Calu3 (cell line): ENCODE measurements at regions not wholly inside any gene's neighbourhood (a gene's known extent, or its start where the extent isn't known, plus 50 kb on each side); places are given as distances from the start of the nearest gene placed in this dataset.

Experiments
- BruUV-seq: library from RNA; stranded (reverse); fragments of 400-500 nt; replicated peaks from 2 replicates; lab custom pipeline; 2021; lab: Mats Ljungman, UMichigan
- CTCF ChIA-PET: fragments of 300-600 bp; sonication (Branson Sonifier 250); formaldehyde crosslinking; loops from one replicate; lab custom pipeline; 2022; ENCODE audit warnings: antibody characterized with exemption; lab: Charles Lee
- DNase-seq: peaks from one replicate; pipeline ENCODE4 v3.0.0; 2022
- H3K27ac Mint-ChIP-seq: one replicate; pipeline ENCODE4 v1.8.0; 2022; ENCODE audit warnings: mixed read lengths; ENCODE audit not compliant: unreplicated experiment
- H3K27me3 Mint-ChIP-seq: one replicate; pipeline ENCODE4 v1.8.0; 2022; ENCODE audit warnings: mixed read lengths; ENCODE audit not compliant: unreplicated experiment
- H3K36me3 Mint-ChIP-seq: one replicate; pipeline ENCODE4 v1.8.0; 2022; ENCODE audit warnings: mild to moderate bottlenecking, moderate library complexity, mixed read lengths; ENCODE audit not compliant: insufficient read depth, unreplicated experiment
- H3K4me1 Mint-ChIP-seq: one replicate; pipeline ENCODE4 v1.8.0; 2022; ENCODE audit warnings: mild to moderate bottlenecking, low read depth, mixed read lengths; ENCODE audit not compliant: unreplicated experiment
- H3K4me3 Mint-ChIP-seq: one replicate; pipeline ENCODE4 v1.8.0; 2022; ENCODE audit warnings: mild to moderate bottlenecking, low read depth, moderate library complexity, mixed read lengths; ENCODE audit not compliant: unreplicated experiment
- H3K9me3 Mint-ChIP-seq: one replicate; pipeline ENCODE4 v1.8.0; 2022; ENCODE audit warnings: low read depth, mixed read lengths; ENCODE audit not compliant: unreplicated experiment
- CTCF ChIP-seq: fragments of 200-600 bp; IDR thresholded peaks from one replicate; pipeline ENCODE4 v1.8.0; 2022; ENCODE audit warnings: antibody characterized with exemption; ENCODE audit not compliant: unreplicated experiment
- intact Hi-C: fragments of 100-400 bp; cut with micrococcal nuclease; formaldehyde crosslinking; loops from one replicate; pipeline ENCODE4 v1.10.0; 2022; ENCODE audit not compliant: unreplicated experiment

GRCh38 chr3:72475258-72476138 is 372.7 kb downstream of the SHQ1 start:
- H3K4me3 Mint-ChIP-seq = no peak overlapping the region
- no peaks in the 10 kb centered on the region for H3K9me3 Mint-ChIP-seq
- no peak for TF ChIP-seq CTCF
- H3K27me3 Mint-ChIP-seq = no peaks in the 10 kb centered on the region
- no peak for DNase-seq
- no peaks in the 10 kb centered on the region for H3K4me1 Mint-ChIP-seq
- CTCF ChIA-PET = no interaction called here
- no TSS peak for BruUV-seq
- H3K36me3 Mint-ChIP-seq = no peaks in the 10 kb centered on the region
- intact Hi-C loops = no loop called here
- H3K27ac Mint-ChIP-seq = no peak overlapping the region

GRCh38 chr3:72474775-72475174 is 373.5 kb downstream of the SHQ1 start:
- no peak for TF ChIP-seq CTCF
- H3K36me3 Mint-ChIP-seq = no peaks in the 10 kb centered on the region
- no peaks in the 10 kb centered on the region for H3K4me1 Mint-ChIP-seq
- CTCF ChIA-PET = no interaction called here
- no peak overlapping the region for H3K4me3 Mint-ChIP-seq
- no peak overlapping the region for H3K27ac Mint-ChIP-seq
- intact Hi-C loops = no loop called here
- no peak for DNase-seq
- no peaks in the 10 kb centered on the region for H3K9me3 Mint-ChIP-seq
- no TSS peak for BruUV-seq
- H3K27me3 Mint-ChIP-seq = no peaks in the 10 kb centered on the region

- Mint-ChIP-seq H3K36me3 (no peaks in the 10 kb centered on the region), H3K4me3 (no peak overlapping the region), H3K4me1 (no peaks in the 10 kb centered on the region), H3K27ac (no peak overlapping the region), H3K9me3 (no peaks in the 10 kb centered on the region), H3K27me3 (no peaks in the 10 kb centered on the region)
- intact Hi-C loops = no loop called here
- no peak for TF ChIP-seq CTCF
- CTCF ChIA-PET = no interaction called here
- BruUV-seq = no TSS peak
- no peak for DNase-seq
Observed at GRCh38 chr3:72473156-72473555, 375.1 kb downstream of the SHQ1 start.

- Mint-ChIP-seq H3K36me3 (no peaks in the 10 kb centered on the region), H3K4me1 (no peaks in the 10 kb centered on the region), H3K4me3 (no peak overlapping the region), H3K27me3 (peaks cover 13% of the 10 kb centered on the region), H3K27ac (no peak overlapping the region), H3K9me3 (no peaks in the 10 kb centered on the region)
- DNase-seq = no peak
- BruUV-seq = no TSS peak
- intact Hi-C loops = no loop called here
- CTCF ChIA-PET = interaction anchor here (0.7 kb wide), 1 partner anchor 12 kb away, joined by 3 read pairs; no protein-coding TSS in a partner anchor
- no peak for TF ChIP-seq CTCF
Observed at GRCh38 chr3:72470904-72471417, 377.3 kb downstream of the SHQ1 start.
